Neural crest cell (in vitro differentiated cells): ENCODE measurements at regions not wholly inside any gene's neighbourhood (a gene's known extent, or its start where the extent isn't known, plus 50 kb on each side); places are given as distances from the start of the nearest gene placed in this dataset.

Experiments
- DNase-seq: peaks from one replicate; pipeline ENCODE4 v3.0.0; 2021; ENCODE audit warnings: low read depth, mixed read lengths, low spot score
- H3K27ac Mint-ChIP-seq: one replicate; pipeline ENCODE4 v1.8.0; 2021; ENCODE audit warnings: mild to moderate bottlenecking, mixed read lengths; ENCODE audit not compliant: unreplicated experiment
- H3K27me3 Mint-ChIP-seq: 2 replicates; pipeline ENCODE4 v1.8.0; 2021; ENCODE audit warnings: low read depth, mild to moderate bottlenecking, mixed read lengths
- H3K36me3 Mint-ChIP-seq: 2 replicates; pipeline ENCODE4 v1.8.0; 2021; ENCODE audit warnings: low read depth, mild to moderate bottlenecking, mixed read lengths
- H3K4me1 Mint-ChIP-seq: 2 replicates; pipeline ENCODE4 v1.8.0; 2021; ENCODE audit warnings: mixed read lengths
- H3K4me3 Mint-ChIP-seq: one replicate; pipeline ENCODE4 v1.8.0; 2021; ENCODE audit warnings: mild to moderate bottlenecking, mixed read lengths
- H3K9me3 Mint-ChIP-seq: 2 replicates; pipeline ENCODE4 v1.8.0; 2021; ENCODE audit warnings: mixed read lengths
- TF ChIP-seq, protein P1 (sequence below): fragments of 200-600 bp; sonication (generic); conservative IDR thresholded peaks from 2 replicates; pipeline ENCODE4 v1.5.0; 2021; ENCODE audit warnings: antibody characterized with exemption, mild to moderate bottlenecking

DNA sequence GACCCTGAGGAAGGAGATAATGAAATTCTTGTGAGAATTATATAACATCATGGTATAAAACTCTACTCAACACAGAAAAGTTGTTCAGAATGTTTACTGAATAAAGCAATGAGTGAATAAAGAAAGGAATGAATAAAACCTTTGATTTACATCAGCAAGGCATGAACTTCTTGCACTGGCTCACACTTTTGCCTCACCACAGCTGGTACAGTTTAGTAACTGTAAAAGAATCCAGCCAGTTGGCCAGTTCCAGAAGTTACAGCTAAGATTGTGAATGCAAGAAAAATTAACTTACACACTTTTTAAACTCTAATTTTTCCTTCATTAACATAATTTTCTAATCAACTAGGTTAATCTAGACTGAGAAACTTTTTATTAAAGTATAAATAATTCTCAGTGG is 490.9 kb downstream of the NFIB start:
- peaks cover 3% of the 10 kb centered on the region for H3K36me3 Mint-ChIP-seq
- no peaks in the 10 kb centered on the region for H3K4me1 Mint-ChIP-seq
- DNase-seq, result no peak
- TF ChIP-seq, protein P1, sequence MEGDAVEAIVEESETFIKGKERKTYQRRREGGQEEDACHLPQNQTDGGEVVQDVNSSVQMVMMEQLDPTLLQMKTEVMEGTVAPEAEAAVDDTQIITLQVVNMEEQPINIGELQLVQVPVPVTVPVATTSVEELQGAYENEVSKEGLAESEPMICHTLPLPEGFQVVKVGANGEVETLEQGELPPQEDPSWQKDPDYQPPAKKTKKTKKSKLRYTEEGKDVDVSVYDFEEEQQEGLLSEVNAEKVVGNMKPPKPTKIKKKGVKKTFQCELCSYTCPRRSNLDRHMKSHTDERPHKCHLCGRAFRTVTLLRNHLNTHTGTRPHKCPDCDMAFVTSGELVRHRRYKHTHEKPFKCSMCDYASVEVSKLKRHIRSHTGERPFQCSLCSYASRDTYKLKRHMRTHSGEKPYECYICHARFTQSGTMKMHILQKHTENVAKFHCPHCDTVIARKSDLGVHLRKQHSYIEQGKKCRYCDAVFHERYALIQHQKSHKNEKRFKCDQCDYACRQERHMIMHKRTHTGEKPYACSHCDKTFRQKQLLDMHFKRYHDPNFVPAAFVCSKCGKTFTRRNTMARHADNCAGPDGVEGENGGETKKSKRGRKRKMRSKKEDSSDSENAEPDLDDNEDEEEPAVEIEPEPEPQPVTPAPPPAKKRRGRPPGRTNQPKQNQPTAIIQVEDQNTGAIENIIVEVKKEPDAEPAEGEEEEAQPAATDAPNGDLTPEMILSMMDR, result no peak
- H3K9me3 Mint-ChIP-seq, result peaks cover 13% of the 10 kb centered on the region
- no peak overlapping the region for H3K4me3 Mint-ChIP-seq
- no peaks in the 10 kb centered on the region for H3K27me3 Mint-ChIP-seq
- H3K27ac Mint-ChIP-seq, result no peak overlapping the region

- no peak overlapping the region for H3K4me3 Mint-ChIP-seq
- peaks cover 17% of the 10 kb centered on the region for H3K9me3 Mint-ChIP-seq
- no peak for DNase-seq
- H3K4me1 Mint-ChIP-seq, result peaks cover 8% of the 10 kb centered on the region
- TF ChIP-seq, protein P1, result no peak
- no peak overlapping the region for H3K27ac Mint-ChIP-seq
- H3K27me3 Mint-ChIP-seq, result no peaks in the 10 kb centered on the region
- H3K36me3 Mint-ChIP-seq, result peaks cover 3% of the 10 kb centered on the region
Measured at GRCh38 chr9:13817754-13818278, 496.1 kb downstream of the NFIB start.

GRCh38 chr9:13816837-13817236 is 497.1 kb downstream of the NFIB start:
- Mint-ChIP-seq H3K27ac (no peak overlapping the region), H3K9me3 (peaks cover 20% of the 10 kb centered on the region), H3K36me3 (peaks cover 3% of the 10 kb centered on the region), H3K4me3 (no peak overlapping the region), H3K27me3 (no peaks in the 10 kb centered on the region), H3K4me1 (peaks cover 8% of the 10 kb centered on the region)
- TF ChIP-seq, protein P1, result no peak
- no peak for DNase-seq

- Mint-ChIP-seq H3K9me3 (peaks cover 12% of the 10 kb centered on the region), H3K4me3 (no peak overlapping the region), H3K4me1 (peaks cover 8% of the 10 kb centered on the region), H3K27me3 (no peaks in the 10 kb centered on the region), H3K36me3 (no peaks in the 10 kb centered on the region), H3K27ac (peak overlapping the region; percentile 55)
- TF ChIP-seq, protein P1, result no peak
- DNase-seq, result no peak
Measured at GRCh38 chr9:13814647-13815400, 499.1 kb downstream of the NFIB start.

DNA sequence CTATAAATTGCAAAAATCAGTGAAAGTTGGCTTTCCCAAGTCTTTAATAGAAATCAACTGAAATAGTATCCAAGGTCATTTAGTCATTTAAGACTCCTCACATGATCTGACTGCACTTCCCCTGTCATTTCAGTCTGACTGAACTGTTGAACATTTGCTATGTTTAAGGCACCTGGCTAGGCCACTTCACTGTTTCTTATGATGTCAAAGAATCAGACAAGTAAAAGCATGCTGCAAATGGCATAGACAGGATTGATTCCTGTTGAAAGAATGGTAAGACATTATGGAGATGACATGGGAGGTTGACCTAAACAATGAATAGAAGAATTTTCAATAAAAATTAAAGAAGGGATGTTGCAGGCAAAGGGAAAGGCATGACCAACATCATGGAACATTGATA is 502.1 kb downstream of the NFIB start:
- Mint-ChIP-seq H3K4me1 (peaks cover 8% of the 10 kb centered on the region), H3K4me3 (no peak overlapping the region), H3K36me3 (no peaks in the 10 kb centered on the region), H3K27me3 (no peaks in the 10 kb centered on the region), H3K9me3 (peaks cover 9% of the 10 kb centered on the region), H3K27ac (no peak overlapping the region)
- no peak for DNase-seq
- TF ChIP-seq, protein P1, result no peak
